Karpas-422 (cell line): ENCODE measurements at regions not wholly inside any gene's neighbourhood (a gene's known extent, or its start where the extent isn't known, plus 50 kb on each side); places are given as distances from the start of the nearest gene placed in this dataset.
"Not testable (repeated sequence)": the region's sequence is repeated elsewhere in the genome, so short reads cannot be mapped to it uniquely, and the experiment has no call there.

Experiments used
- DNase-seq: peaks from one replicate; pipeline ENCODE4 v3.0.0-alpha.2; 2015
- H2AFZ ChIP-seq: fragments of 200-600 bp; sonication (generic); 2 replicates; pipeline ENCODE4 v1.6.1; 2014; ENCODE audit warnings: antibody characterized with exemption, low read length, mixed read lengths
- H3K27ac ChIP-seq: fragments of 200-600 bp; sonication (generic); 2 replicates; pipeline ENCODE4 v1.5.1; 2014; ENCODE audit warnings: mild to moderate bottlenecking, low read length, moderate library complexity
- H3K27me3 ChIP-seq: fragments of 200-600 bp; sonication (generic); 2 replicates; pipeline ENCODE4 v1.6.1; 2014; ENCODE audit warnings: low read length, mixed read lengths
- H3K36me3 ChIP-seq: fragments of 200-600 bp; sonication (generic); 2 replicates; pipeline ENCODE4 v1.6.1; 2014; ENCODE audit warnings: low read length, mixed read lengths; ENCODE audit not compliant: insufficient read depth
- H3K4me1 ChIP-seq: fragments of 200-600 bp; sonication (generic); 2 replicates; pipeline ENCODE4 v1.6.1; 2014; ENCODE audit warnings: mild to moderate bottlenecking, low read length, mixed read lengths
- H3K4me2 ChIP-seq: fragments of 200-600 bp; sonication (generic); 2 replicates; pipeline ENCODE4 v1.6.1; 2014; ENCODE audit warnings: low read length, low read depth, mild to moderate bottlenecking; ENCODE audit not compliant: poor library complexity, severe bottlenecking
- H3K4me3 ChIP-seq: fragments of 200-600 bp; sonication (generic); 2 replicates; pipeline ENCODE4 v1.5.1; 2014; ENCODE audit warnings: mild to moderate bottlenecking, antibody characterized with exemption, low read length, mixed read lengths
- H3K79me2 ChIP-seq: fragments of 200-600 bp; sonication (generic); 2 replicates; pipeline ENCODE4 v1.6.1; 2014; ENCODE audit warnings: mild to moderate bottlenecking, low read length, mixed read lengths
- H3K9ac ChIP-seq: fragments of 200-600 bp; sonication (generic); 2 replicates; pipeline ENCODE4 v1.6.0; 2014; ENCODE audit warnings: low read length
- H3K9me2 ChIP-seq: fragments of 200-600 bp; sonication (generic), shearing (Covaris generic); replicated peaks from 2 replicates; pipeline ENCODE4 v1.6.0; 2014; ENCODE audit warnings: mild to moderate bottlenecking, low read length, moderate library complexity; ENCODE audit not compliant: insufficient read depth
- H3K9me3 ChIP-seq: fragments of 300-700, 200-600 bp; sonication (generic); 2 replicates; pipeline ENCODE4 v1.6.1; 2014; ENCODE audit warnings: low read length, mixed read lengths
- H4K20me1 ChIP-seq: fragments of 200-600 bp; sonication (generic); 2 replicates; pipeline ENCODE4 v1.6.1; 2014; ENCODE audit warnings: mild to moderate bottlenecking, antibody characterized with exemption, low read length, low read depth; ENCODE audit not compliant: insufficient read depth

DNA sequence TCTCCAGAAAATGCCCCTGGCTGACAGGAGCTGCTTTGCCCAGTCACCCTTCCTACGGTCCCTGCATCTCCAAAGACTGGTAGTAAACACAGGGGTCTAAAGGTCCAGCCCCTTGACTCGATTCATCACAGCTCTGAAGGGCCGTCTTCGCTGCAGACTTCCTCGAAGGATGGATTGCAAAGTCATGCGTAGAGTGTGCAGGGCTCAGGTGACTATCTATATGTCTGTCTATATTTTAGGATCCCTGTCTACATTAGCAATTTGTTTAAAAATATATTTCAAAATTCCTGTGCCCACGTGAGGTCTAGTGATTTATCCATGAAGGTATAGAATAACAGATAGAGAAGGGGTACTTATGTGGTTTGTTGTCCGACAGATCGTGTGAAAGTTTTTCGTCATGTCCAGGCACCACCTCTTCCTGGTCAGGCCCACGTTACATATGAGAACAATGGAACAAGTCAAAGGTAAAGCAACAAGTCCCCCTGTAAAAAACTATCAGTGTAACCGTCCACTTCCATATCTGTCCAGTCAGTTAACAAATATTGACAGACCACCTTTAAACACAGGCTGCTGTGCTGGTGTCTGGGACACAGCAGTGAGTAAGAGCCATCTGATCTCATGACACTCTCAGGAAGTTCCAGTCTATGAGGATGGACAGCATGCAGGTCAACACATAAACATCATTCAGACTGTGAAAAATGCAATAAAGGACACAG, 127.7 kb upstream of the SULF2 start:
- H3K27ac ChIP-seq, H3K4me3 ChIP-seq, H3K27me3 ChIP-seq, H2AFZ ChIP-seq, H4K20me1 ChIP-seq, H3K9ac ChIP-seq, H3K36me3 ChIP-seq, H3K4me1 ChIP-seq, H3K4me2 ChIP-seq, H3K9me2 ChIP-seq, DNase-seq, H3K79me2 ChIP-seq: not testable (repeated sequence)
- H3K9me3 ChIP-seq, result peaks cover 11% of the 10 kb centered on the region

DNA sequence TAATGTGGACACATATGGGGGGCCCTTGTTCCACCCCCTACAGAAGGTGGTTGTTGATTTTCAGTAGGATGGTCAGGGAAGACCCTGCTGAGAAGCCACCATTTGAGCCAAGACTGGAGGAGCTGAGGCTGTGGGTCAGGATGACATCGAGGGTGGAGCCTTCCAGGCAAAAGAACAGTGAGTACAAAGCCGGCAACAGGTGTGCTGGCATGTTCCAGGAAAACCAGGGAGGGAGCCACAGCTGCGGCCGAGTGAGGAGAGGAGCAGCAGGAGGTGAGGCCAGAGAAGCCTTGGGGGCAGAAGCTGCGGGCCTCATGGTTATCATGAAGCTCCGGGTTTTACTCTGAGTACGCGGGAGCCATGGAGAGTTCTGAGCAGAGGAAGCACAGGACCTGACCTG, 126.9 kb upstream of the SULF2 start:
- DNase-seq, H3K9me2 ChIP-seq, H3K9me3 ChIP-seq, H3K9ac ChIP-seq, H3K4me2 ChIP-seq, H3K27me3 ChIP-seq, H3K4me1 ChIP-seq, H3K36me3 ChIP-seq, H3K79me2 ChIP-seq, H2AFZ ChIP-seq, H3K27ac ChIP-seq, H4K20me1 ChIP-seq, H3K4me3 ChIP-seq: not testable (repeated sequence)

- not testable (repeated sequence) for H3K4me3 ChIP-seq, H3K27ac ChIP-seq, H3K79me2 ChIP-seq, H3K9me3 ChIP-seq, H4K20me1 ChIP-seq, H3K4me2 ChIP-seq, H3K9ac ChIP-seq, H3K9me2 ChIP-seq, H3K27me3 ChIP-seq, H2AFZ ChIP-seq, H3K36me3 ChIP-seq, DNase-seq, H3K4me1 ChIP-seq
Observed at GRCh38 chr20:47909696-47910369, 124.6 kb upstream of the SULF2 start.

DNA sequence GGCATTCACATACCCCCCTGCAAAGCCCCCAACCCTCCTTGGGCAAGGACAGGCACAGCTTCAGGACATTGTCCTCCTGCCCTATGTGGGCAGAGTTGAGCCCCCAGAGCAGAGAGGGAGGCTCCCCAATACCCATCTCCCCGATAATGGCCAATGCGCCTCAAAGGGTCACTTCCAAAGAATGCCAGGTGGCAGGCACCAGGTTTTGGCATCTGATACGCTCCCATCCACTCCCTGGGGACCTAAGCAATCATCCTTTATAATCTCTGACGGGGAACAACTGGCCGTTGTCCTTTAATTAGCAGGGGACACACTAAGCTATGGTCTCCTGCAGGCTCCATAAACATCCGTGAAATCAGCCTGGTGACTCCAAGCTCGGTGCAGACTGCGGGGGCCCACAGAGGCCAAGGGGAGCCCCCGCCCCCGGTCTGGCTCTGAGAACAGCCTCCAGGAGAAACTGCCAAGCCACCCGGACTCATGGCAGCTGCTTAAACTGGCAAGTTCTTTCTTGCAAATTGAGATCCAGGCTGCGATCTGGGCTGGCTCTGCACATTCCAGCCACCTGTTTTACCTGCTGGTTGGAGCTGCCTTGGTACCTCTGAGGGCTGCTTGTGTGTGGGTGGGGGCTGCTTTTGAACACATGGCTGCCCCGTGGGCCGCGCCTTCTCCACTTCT, 123.2 kb upstream of the SULF2 start:
- H3K4me2 ChIP-seq, H3K27ac ChIP-seq, H3K36me3 ChIP-seq, H3K27me3 ChIP-seq, H3K9me2 ChIP-seq, H3K4me1 ChIP-seq, H3K79me2 ChIP-seq, H4K20me1 ChIP-seq, H3K4me3 ChIP-seq, H3K9me3 ChIP-seq, DNase-seq, H3K9ac ChIP-seq, H2AFZ ChIP-seq: not testable (repeated sequence)

- H3K27ac ChIP-seq, H3K79me2 ChIP-seq, H4K20me1 ChIP-seq, H3K4me1 ChIP-seq, DNase-seq, H3K36me3 ChIP-seq, H3K9me3 ChIP-seq, H2AFZ ChIP-seq, H3K4me3 ChIP-seq, H3K9ac ChIP-seq, H3K27me3 ChIP-seq, H3K4me2 ChIP-seq, H3K9me2 ChIP-seq: not testable (repeated sequence)
Observed at GRCh38 chr20:47907951-47908350, 122.7 kb upstream of the SULF2 start.

GRCh38 chr20:47907031-47907675, 121.9 kb upstream of the SULF2 start:
- no peaks in the 10 kb centered on the region for H3K9me3 ChIP-seq
- no peaks in the 10 kb centered on the region for H4K20me1 ChIP-seq
- no peaks in the 10 kb centered on the region for H3K4me1 ChIP-seq
- H3K79me2 ChIP-seq, result no peaks in the 10 kb centered on the region
- H3K9me2 ChIP-seq, result no peaks in the 10 kb centered on the region
- H3K4me3 ChIP-seq, result no peak overlapping the region
- no peak overlapping the region for H2AFZ ChIP-seq
- no peak overlapping the region for H3K9ac ChIP-seq
- H3K27me3 ChIP-seq, result no peaks in the 10 kb centered on the region
- H3K36me3 ChIP-seq, result no peaks in the 10 kb centered on the region
- no peak for DNase-seq
- no peak overlapping the region for H3K27ac ChIP-seq
- no peak overlapping the region for H3K4me2 ChIP-seq

DNA sequence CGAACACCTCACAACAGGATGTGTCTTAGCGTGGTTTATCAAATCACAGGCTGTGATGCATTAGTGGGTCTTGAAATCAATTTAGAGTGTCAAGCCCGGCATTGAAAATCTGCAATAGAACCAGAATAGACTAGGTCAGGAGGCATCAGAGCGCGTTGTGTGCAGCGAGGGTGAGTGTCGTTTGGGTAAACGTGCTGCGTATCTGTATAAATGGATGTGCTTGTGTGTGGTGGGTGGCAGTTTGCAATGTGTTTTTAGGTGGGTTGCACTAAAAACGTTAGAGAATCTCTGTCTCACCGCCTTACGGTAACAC, 121.0 kb upstream of the SULF2 start:
- Histone ChIP-seq H3K9ac (no peak overlapping the region), H3K27me3 (no peaks in the 10 kb centered on the region), H3K9me2 (no peaks in the 10 kb centered on the region), H2AFZ (no peak overlapping the region), H3K4me2 (no peak overlapping the region), H3K9me3 (no peaks in the 10 kb centered on the region), H3K4me1 (no peaks in the 10 kb centered on the region), H3K4me3 (no peak overlapping the region), H3K36me3 (no peaks in the 10 kb centered on the region), H4K20me1 (no peaks in the 10 kb centered on the region), H3K79me2 (no peaks in the 10 kb centered on the region), H3K27ac (no peak overlapping the region)
- DNase-seq, result no peak

- H3K36me3 ChIP-seq, result no peaks in the 10 kb centered on the region
Observed at GRCh38 chr20:47905628-47906347, 120.5 kb upstream of the SULF2 start.

More at GRCh38 chr20:47905628-47906347, 120.5 kb upstream of the SULF2 start:
- H3K79me2 ChIP-seq, result no peaks in the 10 kb centered on the region
- no peak overlapping the region for H3K4me3 ChIP-seq
- no peak overlapping the region for H3K9ac ChIP-seq
- no peaks in the 10 kb centered on the region for H4K20me1 ChIP-seq
- no peaks in the 10 kb centered on the region for H3K4me1 ChIP-seq
- H2AFZ ChIP-seq, result no peak overlapping the region
- H3K27me3 ChIP-seq, result no peaks in the 10 kb centered on the region
- no peaks in the 10 kb centered on the region for H3K9me2 ChIP-seq
- no peak overlapping the region for H3K27ac ChIP-seq
- H3K9me3 ChIP-seq, result no peaks in the 10 kb centered on the region
- DNase-seq, result no peak
- H3K4me2 ChIP-seq, result no peak overlapping the region
